HG03196 (cell line): ENCODE measurements at regions not wholly inside any gene's neighbourhood (a gene's known extent, or its start where the extent isn't known, plus 50 kb on each side); places are given as distances from the start of the nearest gene placed in this dataset.
A peak's percentile ranks its signal among the peaks of the same experiment; 100 is the strongest.

Experiments used
- ATAC-seq: cut with Tn5 transposase; IDR thresholded peaks from one replicate; pipeline ENCODE4 v1.9.1; 2021; ENCODE audit not compliant: unreplicated experiment

DNA sequence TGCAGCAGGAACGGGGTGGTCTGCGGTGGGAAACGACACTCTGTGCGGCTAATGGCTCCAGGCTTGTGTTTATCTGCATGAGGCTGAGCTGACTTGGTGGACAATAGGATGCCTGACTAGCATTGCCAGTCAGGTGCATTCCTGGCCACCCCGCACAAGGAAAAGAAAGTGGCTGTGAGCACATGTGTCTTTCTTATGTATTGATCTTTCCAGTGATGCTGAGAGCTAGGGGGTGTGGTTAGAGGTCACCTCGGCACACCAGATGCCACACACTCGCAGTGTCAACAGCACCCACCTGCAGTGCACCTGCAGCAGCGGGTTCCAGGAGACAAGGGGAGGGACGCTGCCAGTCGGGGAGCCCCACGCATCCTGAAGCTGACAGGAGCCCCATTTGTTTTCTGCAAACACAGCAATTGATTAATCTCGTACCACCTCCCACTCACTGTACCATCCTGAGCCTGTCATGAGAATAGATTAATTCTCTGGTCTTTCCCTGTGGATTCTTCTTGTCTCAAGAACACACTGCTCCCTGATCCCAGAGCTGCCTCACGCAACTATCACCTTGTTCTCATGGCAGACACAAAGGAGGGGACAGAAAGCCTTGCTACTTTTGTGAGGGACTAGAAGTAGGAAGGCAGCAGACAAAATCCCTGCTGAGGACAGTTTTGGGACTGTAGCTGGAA is 251.7 kb upstream of the WWC1 start:
- no peak for ATAC-seq

DNA sequence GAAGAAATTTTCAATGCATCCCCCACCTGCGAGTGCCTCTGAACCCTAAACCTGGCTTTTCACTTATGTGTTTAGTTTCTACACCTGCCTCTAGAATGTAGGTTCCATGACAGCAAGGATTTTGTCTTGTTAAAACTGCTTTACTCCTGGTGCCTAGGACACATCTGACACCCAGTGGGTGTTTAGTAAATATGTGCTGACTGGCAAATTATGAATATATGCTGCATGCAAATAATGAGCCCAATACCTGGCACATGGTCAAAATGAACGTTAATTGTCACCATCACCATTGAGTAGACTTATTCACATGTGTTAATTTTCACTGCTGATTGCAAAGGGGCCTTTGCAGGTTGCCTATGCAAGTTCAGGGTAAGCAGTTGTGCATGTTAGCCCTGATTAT is 249.9 kb upstream of the WWC1 start:
- ATAC-seq: no peak

DNA sequence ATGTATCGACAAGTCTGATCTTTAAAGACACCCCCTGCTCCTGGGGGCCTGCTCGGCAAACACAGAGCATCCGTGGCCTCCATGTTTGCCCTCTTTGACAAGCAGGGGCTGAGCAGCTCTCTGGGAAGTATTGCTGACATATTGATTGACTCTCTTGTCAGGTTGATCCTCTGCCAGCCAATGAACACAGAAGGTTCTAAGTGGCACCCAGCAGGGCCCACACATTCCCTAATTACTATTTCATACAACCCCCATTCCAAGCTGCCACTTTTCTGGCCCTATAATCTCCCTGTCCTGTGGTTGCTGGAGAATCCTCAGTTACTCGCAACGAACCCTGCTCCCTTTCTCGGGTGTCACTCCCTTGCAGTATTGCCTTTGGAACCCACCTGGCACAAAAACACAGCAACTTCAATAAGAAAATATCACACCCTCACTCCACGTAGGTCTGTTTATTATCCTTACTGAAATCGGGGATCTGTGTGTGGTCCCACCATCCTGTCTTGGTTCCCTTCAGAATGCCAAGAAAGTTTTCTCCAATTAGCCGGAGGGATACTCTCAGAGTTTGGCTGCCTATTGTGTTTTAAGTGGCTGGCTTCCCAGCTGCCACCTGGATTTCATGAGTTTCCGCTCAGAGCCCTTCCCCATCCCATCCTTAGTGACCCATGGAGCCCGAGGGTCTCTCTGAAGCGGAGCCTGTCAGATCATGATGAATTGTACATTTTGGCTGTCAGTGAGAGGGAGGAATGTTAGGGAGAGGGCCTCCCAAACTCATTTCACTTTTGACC is 249.0 kb upstream of the WWC1 start:
- ATAC-seq: no peak

DNA sequence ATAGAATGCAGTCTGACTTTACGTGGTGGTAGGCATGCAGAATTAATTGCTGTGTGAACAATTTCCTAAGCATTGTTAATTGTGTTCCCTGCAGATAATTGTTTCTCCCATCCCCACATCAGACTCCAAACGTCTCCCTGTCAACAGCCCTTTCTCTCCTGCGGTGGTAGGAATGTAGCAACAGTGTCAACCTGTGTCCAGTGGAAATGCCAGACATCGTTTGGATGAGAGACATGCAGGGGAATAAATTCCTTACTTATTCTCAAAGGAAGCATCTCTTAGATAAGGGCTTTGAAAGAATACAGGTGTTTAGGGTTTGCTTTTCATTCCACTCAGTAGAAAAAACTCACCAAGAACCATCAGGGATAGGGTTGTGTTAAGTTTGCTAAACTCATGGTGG is 245.3 kb upstream of the WWC1 start:
- ATAC-seq: no peak

DNA sequence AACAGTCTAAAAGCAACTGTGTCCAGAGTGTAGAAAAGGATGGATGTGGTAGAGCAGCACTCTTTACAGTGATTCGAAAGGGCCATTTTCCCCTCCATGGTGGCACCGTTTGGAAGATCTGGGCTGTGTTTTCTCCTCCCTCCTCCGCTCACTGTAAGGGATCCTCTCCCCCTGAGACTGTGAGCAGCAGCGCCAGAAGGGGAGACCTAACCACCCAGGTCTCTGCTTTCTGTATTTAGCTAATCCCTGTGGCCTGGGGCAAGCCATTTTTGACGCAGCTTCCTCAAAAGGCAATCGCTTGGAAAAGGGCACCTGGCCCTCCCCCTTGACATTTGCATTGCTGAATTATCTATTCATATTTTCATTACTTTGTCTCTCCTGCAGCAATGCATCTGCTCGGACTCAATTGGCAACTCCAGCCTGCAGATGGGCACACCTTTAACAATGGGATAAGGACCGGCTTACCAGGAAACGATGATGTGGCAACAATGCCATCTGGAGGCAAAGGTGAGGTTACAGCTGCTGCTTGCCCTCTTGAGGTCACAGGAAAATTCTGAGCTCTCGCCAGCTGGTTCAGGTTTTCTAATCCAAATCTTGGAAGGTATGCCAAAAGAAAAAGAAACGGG is 244.3 kb upstream of the WWC1 start:
- ATAC-seq: peak; percentile 65

DNA sequence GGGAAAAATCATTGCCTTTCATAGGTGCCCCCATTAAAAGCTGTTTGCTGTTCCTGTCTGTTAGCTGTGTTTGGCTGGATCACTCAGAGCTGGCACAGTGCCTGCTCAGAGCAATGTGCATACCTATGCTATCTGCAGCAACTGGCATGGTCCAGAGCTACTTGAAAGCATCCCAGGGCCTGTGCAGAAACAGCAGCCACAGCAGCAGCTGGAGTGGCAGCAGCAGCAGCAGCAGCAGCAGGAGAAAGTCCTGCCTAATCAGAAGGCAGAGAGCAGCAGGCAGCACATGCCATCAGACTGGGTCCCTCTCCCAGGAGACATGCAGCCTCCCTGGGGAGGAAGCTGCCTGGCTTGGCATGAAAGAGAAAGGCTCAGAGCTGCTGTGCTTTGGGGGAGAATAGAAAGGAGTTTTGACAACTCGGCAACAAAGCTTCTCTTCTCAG is 243.8 kb upstream of the WWC1 start:
- peak; percentile 14 for ATAC-seq

DNA sequence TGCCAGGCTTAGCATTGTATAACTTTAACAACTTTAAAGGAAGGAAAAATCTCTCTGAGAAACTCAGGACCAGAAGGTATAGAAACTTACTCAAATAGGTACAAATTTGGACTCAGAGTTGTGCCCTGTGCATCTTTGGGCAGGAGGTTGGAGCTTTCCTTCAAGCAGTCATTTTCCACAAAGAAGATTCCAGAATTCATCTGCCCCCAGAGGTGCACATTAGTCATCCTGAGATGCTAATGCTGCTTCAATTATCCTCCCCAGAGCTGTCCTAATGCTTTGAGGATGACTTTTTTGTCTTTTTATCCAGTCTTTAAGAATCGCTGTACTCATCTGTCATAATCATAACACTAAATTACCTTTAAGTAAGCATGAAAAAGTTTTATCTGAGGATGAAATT is 243.0 kb upstream of the WWC1 start:
- ATAC-seq: no peak

DNA sequence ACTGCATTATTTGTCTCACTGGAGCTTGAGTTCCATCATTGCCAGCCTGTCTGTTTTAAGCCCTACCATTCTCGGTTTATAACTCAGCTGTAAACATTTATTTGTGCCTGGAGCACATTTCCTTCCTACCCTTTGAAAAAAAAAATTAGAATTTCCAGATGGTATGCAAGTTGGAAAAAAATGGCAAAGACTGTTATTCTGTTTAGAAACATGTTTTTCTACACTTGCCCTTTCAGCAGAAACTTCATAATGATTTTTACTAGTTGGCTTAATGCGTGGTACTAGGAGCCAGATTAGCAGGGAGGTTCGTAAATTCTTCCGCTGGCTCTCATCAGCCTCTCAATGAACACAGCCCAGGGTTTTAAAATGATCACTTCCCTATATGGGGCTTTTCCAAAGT is 238.8 kb upstream of the WWC1 start:
- ATAC-seq: no peak

DNA sequence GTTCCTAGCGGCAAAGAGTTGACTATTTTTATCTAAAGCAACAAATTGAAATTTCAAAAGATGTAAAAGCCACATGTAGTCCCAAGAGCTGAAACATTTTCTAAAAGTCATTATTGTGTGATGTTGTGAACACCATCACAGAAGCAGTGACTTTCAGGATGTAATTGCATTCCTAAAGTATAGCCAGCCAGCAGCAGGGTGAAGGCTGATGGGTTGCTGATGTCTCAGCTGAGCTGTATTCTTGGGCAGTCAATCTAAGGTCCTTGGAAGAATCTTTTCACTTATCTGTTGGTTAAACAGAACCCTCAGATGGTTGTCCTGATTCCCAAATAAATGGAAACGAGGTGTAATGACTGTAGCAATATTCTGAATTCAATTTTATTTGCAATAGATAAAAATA is 237.4 kb upstream of the WWC1 start:
- no peak for ATAC-seq

DNA sequence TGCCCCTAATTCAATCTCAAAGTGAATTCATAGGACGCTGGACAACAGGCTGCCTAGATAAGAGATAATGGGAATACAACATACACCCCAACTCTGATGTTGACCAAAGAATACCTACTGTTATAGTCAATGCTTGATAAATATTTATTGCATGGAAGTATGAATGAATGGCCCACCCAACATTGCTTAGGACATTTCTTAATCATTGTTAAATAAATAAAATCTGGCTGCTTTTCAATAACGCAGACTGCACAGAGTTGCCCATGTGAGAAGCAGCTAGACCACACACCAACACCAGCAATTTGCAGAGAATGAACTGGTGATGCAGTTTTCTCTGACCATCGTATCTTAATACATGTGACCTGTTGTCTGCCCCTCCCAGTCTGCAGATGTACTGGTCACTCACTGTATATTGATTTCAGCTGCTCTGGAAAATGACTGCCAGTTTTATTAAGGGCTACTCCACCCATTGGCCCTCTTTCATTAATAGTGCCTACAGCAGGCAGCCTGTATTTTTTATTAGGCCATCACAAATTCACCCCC is 236.2 kb upstream of the WWC1 start:
- ATAC-seq: no peak

DNA sequence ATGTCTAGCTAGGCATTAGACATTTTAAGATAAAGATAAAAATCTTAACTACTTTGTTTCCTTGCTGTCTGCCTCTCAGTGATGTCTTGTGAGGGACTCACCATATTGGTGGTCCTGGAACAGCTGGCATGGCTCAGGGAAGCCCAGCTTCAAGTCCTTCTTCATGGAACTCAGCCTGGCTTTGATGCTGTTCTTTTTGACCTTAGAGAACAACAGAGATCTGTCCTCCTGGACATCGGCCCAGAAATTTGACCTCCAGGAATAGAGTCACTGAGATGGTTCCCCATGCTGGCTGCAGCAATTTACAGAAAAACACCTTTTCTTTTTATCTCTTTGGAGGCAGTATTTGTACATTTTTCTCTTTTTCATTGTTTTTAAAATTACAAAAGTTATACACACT is 235.5 kb upstream of the WWC1 start:
- ATAC-seq: no peak

DNA sequence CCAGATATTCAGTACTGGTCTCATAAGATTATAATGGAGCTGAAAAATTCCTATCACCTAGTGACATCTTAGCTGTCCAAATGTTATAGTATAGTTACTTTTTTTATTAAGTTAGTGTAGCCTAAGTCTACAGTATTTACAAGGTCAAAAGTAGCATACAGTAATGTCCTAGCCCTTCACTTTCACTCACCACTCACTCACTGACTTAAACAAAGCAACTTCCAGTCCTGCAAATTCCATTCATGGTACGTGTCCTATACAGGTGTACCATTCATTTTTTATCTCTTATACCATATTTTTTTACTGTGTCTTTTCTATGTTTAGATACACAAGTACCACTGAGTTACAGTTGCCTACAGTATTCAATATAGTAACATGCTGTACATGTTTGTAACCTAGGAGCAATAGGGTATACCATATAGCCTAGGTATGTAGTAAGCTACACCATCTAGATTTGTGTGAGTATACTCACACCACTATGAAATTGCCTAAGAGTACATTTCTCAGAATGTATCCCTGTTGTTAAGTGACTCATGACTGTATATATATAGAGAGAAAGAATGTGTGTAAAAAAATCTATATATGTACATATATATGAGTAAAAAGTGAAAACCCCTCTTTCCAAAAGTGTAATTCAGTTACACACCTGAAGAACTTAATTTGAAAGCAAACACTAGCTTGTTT is 234.8 kb upstream of the WWC1 start:
- no peak for ATAC-seq

DNA sequence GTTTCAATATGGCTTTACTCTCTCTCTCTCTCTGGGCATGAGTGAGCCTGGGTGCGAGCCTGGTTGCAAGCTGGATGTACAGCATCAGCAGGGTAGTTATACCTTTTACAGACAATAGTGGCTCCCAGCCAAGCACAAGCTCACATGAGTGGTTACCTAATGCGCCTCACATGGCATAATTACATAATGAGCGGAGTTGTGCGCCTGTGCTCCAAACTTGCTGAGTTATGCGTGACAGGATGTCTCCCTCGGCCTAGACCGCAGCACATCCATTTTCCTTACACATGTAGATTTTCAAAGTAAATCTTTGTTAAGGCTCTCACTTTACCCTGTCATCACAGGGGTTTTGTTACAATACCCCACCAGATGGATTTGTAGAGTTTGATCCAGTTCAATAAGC is 233.5 kb upstream of the WWC1 start:
- ATAC-seq: no peak

DNA sequence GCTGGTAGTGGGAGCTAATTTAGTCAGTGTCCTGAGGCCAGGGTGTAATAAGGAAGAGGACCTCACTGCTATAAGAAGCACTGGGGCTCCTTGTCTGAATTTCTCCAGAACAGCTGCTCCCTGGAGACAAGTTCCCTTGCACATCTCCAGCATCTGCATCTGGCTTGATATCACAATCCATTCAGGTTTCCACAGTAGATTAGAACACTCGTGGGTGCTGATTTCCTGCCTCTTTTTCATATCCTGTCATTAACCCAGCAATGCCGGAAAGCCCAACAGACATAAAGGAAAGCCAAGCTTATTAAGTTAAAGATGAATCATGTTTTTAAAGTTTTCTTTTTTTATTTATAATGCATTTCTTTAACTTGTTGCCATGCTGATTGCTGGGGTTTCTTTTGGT is 232.3 kb upstream of the WWC1 start:
- ATAC-seq: no peak

DNA sequence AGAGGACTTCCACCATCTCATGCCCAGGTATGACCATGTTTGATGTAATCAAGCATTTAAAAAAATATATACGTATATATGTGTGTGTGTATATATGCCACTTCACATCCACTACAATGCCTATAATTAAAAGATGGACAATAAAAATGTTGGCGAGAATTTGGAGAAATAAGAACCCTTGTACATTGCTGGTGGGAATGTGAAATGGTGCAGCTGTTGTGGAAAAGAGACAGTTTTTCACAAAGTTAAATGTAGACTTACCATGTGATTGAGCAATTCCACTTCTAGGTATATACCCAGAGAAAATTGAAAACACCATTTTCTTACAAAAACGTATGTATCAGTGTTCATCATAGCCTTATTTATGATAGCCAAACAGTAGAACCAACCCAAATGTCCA is 229.2 kb upstream of the WWC1 start:
- ATAC-seq: no peak

DNA sequence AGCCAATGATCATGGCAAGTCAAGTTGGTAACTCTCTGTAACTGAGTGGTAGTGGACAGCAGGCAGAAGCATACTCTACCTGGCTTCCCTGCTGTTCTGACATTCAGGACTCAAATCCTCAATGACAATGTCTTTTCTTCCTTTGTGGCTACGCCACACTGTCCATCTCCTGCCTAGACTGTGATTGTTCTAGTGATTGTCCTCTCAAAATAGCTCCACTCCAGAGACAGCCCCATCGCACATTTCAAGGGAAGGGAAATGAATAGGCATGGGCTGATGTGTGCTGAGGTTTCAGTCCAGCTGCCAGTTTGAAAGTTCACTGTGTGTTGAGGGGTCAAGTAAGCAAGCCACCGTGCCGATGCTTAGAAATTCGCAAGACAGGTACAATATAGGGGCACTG is 227.0 kb upstream of the WWC1 start:
- no peak for ATAC-seq

DNA sequence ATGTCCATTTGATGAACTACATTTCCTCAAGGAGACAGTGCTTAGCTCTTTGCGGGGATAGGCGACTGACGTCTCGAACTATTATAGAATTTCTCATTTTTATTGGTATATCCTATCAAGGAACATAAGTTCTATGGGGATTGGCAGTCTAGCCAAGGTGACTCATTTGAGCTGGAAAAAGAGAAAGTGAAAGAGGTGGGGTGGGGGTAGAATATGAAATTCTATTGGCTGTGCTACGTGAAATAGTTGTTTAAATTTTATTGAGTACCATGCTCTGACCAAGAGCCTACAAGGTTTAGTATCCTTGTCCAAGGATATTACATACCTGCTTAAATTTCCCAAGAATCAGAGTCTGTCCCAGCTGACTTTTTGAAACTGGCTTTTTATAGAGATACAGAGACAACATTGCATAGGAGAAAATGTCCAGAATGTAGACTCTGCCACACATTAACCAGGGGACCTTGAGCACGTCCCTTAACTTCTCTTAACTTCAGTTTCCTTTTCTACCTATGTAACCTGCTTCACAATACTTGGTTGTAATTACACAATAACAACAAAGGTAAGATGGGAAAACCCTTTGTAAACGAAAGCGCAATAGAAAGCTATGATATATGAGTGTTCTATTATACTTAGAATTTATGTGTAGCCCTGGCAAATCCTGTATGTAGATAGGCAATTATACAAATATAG is 226.4 kb upstream of the WWC1 start:
- ATAC-seq: no peak

DNA sequence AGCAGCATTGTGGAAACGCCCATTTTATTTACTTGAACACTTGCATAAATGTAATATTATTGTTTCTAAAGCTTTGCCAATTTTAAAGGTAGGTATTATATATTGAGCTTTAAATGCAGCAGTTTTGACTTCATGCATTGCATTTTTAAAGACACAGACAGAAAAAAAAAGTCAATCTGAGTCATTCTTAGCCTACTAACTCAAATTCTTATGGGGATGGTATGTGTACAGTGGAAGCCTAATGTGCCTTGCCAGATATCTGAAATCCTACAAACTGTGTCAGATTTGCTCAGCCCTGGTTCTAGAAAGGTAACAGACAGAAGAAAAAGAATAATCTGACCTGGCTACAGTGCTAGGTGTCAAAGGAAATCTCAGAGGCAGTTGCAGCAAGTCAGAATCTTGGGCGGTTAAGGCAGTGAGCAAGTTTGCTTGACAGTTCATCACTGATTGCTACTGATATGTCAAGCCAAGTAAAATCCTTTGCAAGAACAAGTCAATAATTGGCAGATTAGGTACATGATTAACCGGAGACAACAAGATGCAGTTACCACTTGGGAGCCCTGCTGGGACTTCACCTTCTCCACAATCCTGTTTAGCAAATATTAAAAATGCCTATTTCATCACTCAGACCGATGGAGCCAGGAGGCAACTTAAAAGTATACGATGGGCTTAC is 224.8 kb upstream of the WWC1 start:
- ATAC-seq: no peak

DNA sequence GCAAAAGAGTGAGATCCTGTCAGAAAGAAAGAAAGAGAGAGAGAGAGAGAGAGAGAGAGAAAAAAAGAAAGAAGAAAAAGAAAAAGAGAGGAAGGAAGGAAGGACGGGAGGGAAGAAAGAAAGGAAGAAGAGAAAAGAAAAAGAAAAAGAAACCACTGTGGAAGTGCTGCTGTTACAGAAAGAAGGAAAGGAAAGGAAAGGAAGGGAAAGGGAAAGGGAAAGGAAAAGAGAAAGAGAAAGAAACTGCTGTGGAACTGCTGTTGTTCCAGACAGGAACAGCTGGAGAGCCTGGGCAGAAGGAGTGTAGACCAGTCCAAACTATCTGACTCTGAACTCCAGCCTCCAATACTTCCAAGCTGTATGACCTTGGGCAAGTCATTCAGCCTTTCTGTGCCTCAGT is 220.7 kb upstream of the WWC1 start:
- no peak for ATAC-seq

DNA sequence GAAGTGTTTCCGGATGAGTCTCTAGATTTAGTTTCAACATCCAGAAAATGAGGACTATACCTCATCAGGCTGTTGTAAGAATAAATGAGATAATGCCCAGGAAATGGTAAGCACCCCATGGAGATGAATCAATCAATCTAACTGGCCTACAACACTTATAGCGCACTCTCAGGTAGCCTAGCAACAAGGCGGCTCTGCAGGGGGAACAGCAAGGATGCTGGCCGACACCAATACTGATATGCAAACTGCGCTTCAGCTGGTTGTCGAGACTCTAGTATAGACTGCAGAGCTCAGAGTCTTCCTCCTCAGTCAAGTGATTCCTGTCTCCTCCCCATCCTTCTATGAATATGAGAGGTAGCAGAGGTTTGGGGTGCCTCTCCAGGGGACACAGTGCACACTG is 218.8 kb upstream of the WWC1 start:
- no peak for ATAC-seq
